ENCODE measurements at regions not wholly inside any gene's neighbourhood (a gene's known extent, or its start where the extent isn't known, plus 50 kb on each side); places are given as distances from the start of the nearest gene placed in this dataset.

DNA sequence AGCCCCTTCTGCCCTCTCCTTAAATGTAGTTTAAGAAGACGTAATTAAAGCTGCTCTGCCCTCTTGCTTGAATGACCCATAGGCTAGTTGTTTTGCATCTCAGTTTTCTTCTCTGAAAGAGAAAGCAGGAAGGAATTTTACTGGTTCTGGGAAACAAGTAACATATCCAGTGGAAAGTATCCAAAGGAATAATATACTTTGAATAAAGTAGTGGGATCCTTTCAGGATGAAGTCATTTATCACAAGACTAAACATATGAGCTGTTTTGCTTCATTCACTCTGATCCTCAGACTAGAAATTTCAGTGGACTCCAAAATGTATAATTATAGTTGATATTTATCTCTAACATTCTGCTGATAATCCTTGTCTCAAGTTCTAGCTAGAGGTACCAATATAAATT, 1297.6 kb upstream of the GOT2 start:
- no peak overlapping the region for H3K4me3 ChIP-seq (ENCODE audit: low read depth, low read length)
- TF ChIP-seq, protein P1, sequence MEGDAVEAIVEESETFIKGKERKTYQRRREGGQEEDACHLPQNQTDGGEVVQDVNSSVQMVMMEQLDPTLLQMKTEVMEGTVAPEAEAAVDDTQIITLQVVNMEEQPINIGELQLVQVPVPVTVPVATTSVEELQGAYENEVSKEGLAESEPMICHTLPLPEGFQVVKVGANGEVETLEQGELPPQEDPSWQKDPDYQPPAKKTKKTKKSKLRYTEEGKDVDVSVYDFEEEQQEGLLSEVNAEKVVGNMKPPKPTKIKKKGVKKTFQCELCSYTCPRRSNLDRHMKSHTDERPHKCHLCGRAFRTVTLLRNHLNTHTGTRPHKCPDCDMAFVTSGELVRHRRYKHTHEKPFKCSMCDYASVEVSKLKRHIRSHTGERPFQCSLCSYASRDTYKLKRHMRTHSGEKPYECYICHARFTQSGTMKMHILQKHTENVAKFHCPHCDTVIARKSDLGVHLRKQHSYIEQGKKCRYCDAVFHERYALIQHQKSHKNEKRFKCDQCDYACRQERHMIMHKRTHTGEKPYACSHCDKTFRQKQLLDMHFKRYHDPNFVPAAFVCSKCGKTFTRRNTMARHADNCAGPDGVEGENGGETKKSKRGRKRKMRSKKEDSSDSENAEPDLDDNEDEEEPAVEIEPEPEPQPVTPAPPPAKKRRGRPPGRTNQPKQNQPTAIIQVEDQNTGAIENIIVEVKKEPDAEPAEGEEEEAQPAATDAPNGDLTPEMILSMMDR (IDR thresholded peaks at IDR 0.05; ENCODE audit: low read depth, low read length, missing control alignments): no peak
- in situ Hi-C loops (cut with HindIII; ENCODE audit: low sequenced_read_pairs): no loop called here
- DNase-seq (ENCODE audit: low read depth): no peak

DNA sequence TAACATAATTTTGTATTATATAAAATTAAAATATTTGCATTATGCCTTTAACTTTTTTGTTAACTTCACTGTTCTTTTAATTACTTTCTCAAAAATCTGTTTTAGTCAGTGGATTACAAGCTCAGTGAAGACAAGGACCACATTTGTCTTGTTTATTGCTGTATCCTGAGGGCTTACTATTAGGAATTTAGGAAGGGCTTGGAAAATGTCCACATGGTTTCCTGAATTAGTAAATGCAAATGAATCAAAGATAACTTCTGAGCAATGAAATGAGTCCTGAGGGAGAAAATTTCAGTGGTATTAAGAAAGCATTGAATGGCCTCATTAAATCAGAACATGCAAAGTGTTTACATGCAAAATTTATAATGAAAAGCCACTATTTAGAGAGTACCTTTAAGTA, 1293.2 kb upstream of the GOT2 start:
- DNase-seq (ENCODE audit: low read depth): no peak
- TF ChIP-seq, protein P1 (IDR thresholded peaks at IDR 0.05; ENCODE audit: low read depth, low read length, missing control alignments): no peak
- in situ Hi-C loops (cut with HindIII; ENCODE audit: low sequenced_read_pairs): no loop called here
- H3K4me3 ChIP-seq (ENCODE audit: low read depth, low read length): no peak overlapping the region

DNA sequence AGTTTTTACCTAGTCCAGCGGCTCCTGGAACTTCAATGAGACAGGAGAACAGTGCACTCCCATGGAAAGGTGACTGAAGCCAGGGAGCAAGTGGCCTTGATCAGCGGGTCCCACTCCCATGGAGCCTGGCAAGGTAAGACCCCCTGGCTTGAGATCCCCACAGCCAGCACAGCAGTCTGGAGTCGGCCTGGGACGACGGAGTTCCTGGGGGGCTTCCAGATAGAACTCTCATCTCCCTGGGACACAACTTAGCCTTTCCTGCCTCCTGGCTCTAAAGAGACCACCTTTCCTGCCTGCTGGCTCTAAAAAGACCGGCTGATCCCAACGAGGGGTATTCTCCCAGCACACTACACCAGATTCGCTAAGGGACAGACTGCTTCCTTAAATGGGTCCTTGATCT, 1279.0 kb upstream of the GOT2 start:
- in situ Hi-C loops (cut with HindIII; ENCODE audit: low sequenced_read_pairs): no loop called here
- DNase-seq (ENCODE audit: low read depth): no peak
- TF ChIP-seq, protein P1 (IDR thresholded peaks at IDR 0.05; ENCODE audit: low read depth, low read length, missing control alignments): no peak
- H3K4me3 ChIP-seq (ENCODE audit: low read depth, low read length): no peak overlapping the region

DNA sequence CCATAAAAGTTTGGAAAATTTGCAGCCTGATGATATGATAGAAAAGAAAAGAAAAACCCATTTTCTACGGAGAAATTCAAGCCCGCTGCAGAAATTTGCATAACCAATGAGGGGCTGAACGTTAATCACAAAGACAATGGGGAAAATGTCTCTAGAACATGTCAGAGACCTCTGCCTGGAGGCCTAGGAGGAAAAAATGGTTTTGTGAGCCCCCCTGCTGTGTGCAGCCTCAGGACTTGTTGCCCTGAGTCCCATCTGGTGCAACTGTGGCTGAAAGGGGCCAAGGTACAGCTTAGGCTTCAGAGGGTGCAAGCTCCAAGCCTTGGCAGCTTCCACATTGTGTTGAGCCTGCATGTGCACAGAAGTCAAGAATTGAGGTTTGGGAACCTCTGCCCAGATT, 1267.4 kb upstream of the GOT2 start:
- in situ Hi-C loops (cut with HindIII; ENCODE audit: low sequenced_read_pairs): no loop called here
- no peak overlapping the region for H3K4me3 ChIP-seq (ENCODE audit: low read depth, low read length)
- no peak for DNase-seq (ENCODE audit: low read depth)
- TF ChIP-seq, protein P1 (IDR thresholded peaks at IDR 0.05; ENCODE audit: low read depth, low read length, missing control alignments): no peak

DNA sequence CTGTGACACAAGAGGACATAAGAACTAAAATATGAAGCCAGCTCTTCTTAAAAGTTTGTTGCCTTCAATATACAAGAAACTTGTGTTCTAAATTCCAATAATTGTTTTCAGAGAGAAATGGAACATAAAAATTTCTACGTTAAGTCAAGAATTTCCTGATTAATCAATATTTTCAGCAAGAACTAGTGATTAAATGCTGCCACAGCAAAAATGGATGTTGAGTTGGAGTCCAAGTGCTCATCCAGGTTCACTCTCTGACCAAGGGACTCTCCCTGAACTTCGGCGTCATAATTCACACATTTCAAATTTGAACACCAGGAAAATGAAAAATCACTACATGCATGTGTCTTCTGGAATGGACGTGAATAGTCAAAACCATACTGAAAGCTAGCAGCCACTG, 1263.6 kb upstream of the GOT2 start:
- TF ChIP-seq, protein P1 (IDR thresholded peaks at IDR 0.05; ENCODE audit: low read depth, low read length, missing control alignments): no peak
- no peak for DNase-seq (ENCODE audit: low read depth)
- no peak overlapping the region for H3K4me3 ChIP-seq (ENCODE audit: low read depth, low read length)
- in situ Hi-C loops (cut with HindIII; ENCODE audit: low sequenced_read_pairs): no loop called here

DNA sequence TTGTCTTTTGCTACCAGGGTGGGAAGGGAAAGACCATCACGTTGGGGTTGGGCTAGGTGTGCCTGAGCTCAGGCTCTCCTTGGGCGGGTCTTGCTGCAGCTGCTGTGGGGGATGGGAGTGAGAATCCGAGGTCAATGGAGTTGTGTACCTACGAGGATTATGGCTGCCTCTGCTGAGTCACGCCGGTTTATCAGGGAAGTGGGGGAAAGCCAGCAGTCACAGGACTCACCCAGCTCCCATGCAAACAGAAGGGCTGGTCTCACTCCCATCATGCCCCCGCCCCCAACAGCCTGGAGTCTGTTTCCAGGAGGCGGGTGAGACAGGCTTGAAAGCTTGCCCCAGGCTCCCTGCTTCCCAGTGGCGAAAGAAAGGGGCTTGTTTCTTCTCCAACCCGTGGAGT, 1259.0 kb upstream of the GOT2 start:
- DNase-seq (ENCODE audit: low read depth): no peak
- in situ Hi-C loops (cut with HindIII; ENCODE audit: low sequenced_read_pairs): no loop called here
- H3K4me3 ChIP-seq (ENCODE audit: low read depth, low read length): no peak overlapping the region
- TF ChIP-seq, protein P1 (IDR thresholded peaks at IDR 0.05; ENCODE audit: low read depth, low read length, missing control alignments): no peak

DNA sequence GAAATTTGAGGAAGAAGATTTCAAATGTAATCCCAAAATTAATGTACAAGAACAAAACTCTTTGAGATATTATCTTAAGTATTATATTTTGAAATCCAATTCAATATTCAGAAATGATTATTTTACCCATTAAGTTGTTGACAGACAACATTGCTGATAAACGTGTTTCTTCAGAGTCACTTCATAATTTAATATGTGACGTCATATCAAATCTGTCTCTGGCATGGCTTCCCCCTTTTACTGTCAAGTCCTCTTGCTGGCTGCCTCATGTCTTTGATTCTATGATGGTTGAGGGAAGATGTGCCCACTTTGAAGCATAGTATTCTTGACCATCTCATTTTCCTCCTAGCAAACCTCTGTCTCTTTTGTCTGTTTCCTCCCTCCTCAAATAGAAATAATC, 1257.1 kb upstream of the GOT2 start:
- no peak for DNase-seq (ENCODE audit: low read depth)
- H3K4me3 ChIP-seq (ENCODE audit: low read depth, low read length): no peak overlapping the region
- TF ChIP-seq, protein P1 (IDR thresholded peaks at IDR 0.05; ENCODE audit: low read depth, low read length, missing control alignments): no peak
- in situ Hi-C loops (cut with HindIII; ENCODE audit: low sequenced_read_pairs): no loop called here
